GM18951 (cell line): ENCODE measurements at regions not wholly inside any gene's neighbourhood (a gene's known extent, or its start where the extent isn't known, plus 50 kb on each side); places are given as distances from the start of the nearest gene placed in this dataset.

Experiments
- POLR2A ChIP-seq: IDR thresholded peaks from 4 replicates; pipeline ENCODE4 v1.6.1; 2011; ENCODE audit warnings: mild to moderate bottlenecking; ENCODE audit not compliant: insufficient read length, insufficient read depth; ENCODE audit errors: extremely low read depth
- in situ Hi-C: fragments of 300-500 bp; cut with MboI; formaldehyde crosslinking; loops from one replicate; pipeline ENCODE4 v1.12.0; 2022; ENCODE audit warnings: low sequenced_read_pairs, mixed read lengths, inconsistent platforms; ENCODE audit not compliant: unreplicated experiment

DNA sequence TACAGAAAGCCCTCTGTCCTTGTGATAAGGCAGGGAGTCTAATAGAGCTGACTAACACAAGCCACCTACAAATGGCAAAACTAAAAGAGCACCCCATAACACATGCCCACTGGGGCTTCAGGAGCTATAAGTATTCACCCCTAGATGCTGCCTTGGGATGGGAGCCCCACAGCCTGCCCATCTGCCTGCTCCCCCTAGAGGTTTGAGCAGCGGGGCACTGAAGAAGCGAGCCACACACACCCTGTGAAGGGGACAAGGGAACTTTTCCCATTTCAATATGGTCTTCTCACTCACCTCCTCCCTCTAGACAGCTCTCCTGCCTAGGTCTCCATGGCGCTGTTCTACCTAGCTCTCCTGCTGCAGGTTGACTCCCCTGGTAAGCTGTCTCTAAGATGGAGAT is 261.0 kb downstream of the SHQ1 start:
- in situ Hi-C loops, result no loop called here
- no peak for TF ChIP-seq POLR2A

- no peak for TF ChIP-seq POLR2A
- in situ Hi-C loops, result no loop called here
These were observed 261.6 kb downstream of the SHQ1 start for GRCh38 chr3:72586694-72587093.

GRCh38 chr3:72585966-72586365 is 262.3 kb downstream of the SHQ1 start:
- no peak for TF ChIP-seq POLR2A
- in situ Hi-C loops, result no loop called here

DNA sequence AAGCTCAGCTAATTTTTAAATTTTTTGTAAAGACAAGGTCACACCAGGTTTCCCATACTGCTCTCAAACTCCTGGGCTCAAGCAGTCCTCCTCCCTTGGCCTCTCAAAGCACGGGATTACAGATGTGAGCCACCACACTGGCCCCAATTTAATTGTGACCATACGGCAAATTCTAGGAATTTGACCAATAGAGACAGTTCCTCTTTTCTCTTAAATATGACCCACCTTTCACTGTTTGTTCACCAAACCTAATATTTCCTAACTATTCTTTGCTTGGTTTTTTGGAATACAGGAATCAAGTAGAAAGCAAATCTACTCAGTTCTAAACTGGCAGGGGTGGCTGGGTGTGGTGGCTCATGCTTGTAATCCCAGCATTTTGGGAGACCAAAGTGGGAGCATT is 264.0 kb downstream of the SHQ1 start:
- in situ Hi-C loops, result no loop called here

DNA sequence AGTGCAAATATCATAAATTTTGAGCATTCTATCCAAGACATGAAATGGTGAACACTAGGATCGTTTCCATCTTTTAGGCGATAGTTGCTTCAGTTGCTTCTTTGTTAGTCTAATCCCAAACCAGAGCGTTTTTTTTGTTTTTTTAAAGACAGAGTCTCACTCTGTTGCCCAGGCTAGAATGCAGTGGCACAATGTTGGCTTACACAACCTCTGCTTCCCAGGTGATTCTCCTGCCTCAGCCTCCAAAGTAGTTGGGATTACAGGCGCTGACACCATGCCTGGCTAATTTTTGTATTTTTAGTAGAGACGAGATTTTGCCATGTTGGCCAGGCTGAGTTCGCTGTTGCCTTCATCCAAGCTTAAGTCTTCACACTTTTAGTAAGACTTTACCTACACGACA is 265.3 kb downstream of the SHQ1 start:
- no peak for TF ChIP-seq POLR2A
- in situ Hi-C loops, result no loop called here

More for the DNA sequence above, 264.0 kb downstream of the SHQ1 start:
- TF ChIP-seq POLR2A, result no peak

DNA sequence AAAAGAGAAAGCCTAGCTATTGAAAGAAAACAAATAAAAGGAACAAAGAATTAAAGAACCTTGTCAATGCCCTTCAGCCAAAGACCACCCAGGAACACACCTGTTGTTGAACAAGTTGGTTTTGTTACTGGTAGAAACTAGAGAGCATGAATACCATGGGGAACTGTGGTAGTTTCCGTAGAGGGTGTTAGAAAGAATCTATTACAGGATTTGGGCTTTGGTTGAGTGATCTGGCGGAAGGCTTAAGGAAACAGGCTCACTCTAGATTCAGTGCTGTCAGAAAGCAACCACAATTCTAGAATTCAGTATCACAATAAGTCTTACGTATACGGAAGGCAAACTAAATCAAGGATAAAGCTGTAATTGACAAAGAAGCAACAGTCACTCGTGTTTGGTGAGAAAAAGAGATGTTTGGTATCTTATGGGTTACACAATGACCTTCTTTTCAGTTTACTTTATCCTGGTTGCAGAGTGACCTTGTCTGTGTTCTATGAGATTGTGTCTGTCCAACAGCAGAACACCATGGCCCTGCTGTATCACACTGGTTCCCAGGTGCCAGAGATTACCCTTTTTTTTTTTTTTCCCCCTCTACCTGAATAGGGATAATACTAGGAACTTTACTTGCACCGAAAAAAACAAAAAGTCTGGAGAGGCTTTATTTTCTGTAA is 265.9 kb downstream of the SHQ1 start:
- no peak for TF ChIP-seq POLR2A
- in situ Hi-C loops, result no loop called here

DNA sequence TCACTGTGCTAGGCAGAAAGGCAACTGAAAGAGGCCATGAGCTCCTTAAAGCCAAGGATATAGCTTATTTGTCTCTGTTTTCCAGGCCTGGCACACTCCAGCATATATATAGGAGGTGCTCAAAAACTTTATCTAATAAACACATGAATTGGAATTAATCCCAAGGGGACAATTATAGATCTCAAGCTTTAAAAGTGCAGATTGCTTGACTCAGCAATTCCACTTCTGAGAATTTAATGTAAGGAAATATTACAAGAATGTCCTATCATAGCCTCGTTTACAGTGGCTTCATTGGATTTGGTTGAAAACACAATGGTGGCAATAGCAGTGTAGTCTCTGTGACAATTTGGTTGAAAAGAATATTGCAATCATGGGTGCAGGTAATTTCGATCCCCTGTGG is 267.3 kb downstream of the SHQ1 start:
- no peak for TF ChIP-seq POLR2A
- in situ Hi-C loops, result no loop called here

- in situ Hi-C loops, result no loop called here
- no peak for TF ChIP-seq POLR2A
These were observed 267.9 kb downstream of the SHQ1 start for GRCh38 chr3:72580246-72580756.

DNA sequence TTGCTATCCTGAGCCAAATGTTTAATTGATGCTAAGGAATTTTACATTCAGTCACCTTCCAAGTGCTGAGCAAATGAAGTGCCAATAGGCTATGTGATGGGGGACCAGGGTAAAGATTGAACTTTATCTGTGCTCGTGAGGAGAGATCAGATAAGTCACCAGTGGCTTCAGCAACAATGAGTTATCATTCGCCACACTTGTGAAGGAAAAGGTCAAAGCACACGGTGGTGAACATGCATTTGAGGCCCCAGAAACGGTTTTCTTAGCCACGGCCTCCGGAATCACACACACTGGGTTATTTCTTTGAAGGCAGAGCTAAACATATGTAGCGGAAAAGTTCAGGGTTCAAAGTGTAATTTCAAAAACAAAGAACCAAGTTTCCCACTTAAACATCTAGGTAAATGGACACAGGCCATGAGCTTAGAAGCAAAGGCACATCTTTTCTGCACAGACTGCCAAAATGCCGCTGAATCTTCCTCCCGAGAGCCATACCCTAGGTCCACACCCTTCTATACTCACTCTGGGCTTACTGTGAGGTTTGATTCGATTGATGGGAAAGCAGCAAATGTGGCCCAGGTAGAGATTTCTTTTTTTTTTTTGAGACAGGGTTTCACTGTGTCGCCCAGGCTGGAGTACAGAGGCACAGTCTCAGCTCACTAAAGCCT is 268.5 kb downstream of the SHQ1 start:
- TF ChIP-seq POLR2A, result no peak
- in situ Hi-C loops, result no loop called here

- in situ Hi-C loops, result no loop called here
- TF ChIP-seq POLR2A, result no peak
These were observed 269.1 kb downstream of the SHQ1 start for GRCh38 chr3:72579191-72579580.

GRCh38 chr3:72577190-72577589 is 271.1 kb downstream of the SHQ1 start:
- TF ChIP-seq POLR2A, result no peak
- in situ Hi-C loops, result no loop called here

DNA sequence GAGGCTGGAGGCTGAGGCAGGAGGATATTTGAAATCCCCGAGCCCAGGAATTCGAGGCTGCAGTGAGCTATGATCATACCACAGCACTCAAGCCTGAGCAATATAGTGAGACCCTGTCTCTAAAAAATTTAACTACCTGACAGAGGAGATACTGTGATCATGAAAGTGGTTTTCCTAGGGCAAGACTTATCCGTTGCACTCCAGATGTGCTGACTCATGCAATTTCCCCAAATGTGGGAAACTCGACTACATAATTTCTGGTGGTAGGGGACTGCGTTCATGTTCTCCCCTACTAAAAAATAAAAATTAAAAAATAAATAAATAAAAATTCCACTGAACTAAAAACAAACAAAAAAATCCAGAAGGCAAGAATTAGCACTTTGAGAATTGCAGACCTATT is 271.7 kb downstream of the SHQ1 start:
- in situ Hi-C loops, result no loop called here
- no peak for TF ChIP-seq POLR2A

DNA sequence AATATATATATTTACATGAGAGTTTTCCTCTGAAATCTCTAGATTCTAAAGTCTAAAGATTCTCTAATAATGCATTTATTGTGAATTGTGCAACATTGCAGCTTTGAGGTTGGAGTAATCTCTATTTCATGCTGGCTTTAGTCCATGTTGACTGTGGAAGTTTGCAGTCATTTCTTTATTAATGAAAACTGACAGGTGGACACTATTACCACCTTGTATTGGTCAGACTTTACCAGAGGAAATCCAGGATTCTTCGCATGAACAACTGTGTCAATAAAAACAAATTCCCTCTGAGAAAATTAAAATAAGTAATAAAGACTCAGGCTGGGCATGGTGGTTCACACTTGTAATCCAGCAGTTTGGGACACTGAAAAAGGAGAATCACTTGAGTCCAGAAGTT is 274.1 kb downstream of the SHQ1 start:
- TF ChIP-seq POLR2A, result no peak
- in situ Hi-C loops, result no loop called here

DNA sequence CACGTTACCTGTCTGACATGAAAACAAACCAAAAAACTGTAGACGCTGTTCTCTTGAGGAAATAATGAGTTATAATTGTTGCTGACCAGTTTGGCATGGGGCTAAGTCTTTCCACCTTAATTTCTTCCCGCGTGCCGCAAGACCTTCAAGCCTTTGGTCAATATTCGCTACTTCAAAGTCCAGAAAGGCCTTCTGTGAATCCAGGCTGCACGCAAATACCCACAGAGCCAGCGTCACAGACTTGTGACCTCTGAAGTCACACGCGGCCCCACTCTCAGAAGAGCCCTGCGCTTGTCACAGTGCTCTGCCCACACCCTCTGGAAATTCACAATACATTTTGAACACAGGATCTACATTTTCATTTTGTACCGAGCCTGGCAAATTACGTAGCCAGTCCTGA is 275.2 kb downstream of the SHQ1 start:
- in situ Hi-C loops, result no loop called here
- no peak for TF ChIP-seq POLR2A
